HepG2 (cell line): ENCODE measurements at regions not wholly inside any gene's neighbourhood (a gene's known extent, or its start where the extent isn't known, plus 50 kb on each side); places are given as distances from the start of the nearest gene placed in this dataset.

Source experiments
- EP300 ChIP-seq, 3 experiments: sonication (generic) in 1 of 3; formaldehyde crosslinking in 1 of 3; IDR thresholded peaks; 2 replicates each; pipeline versions ENCODE4 v1.5.1 to v1.6.1; 2011 to 2020; ENCODE audit warnings: low read depth in 2 of 3, low read length in 2 of 3, borderline replicate concordance in 1 of 3, improper control_type of control experiment in 1 of 3, mild to moderate bottlenecking in 1 of 3, missing genetic modification reagents in 1 of 3, moderate library complexity in 1 of 3
- MXD1 ChIP-seq: sonication (generic); formaldehyde crosslinking; IDR thresholded peaks from 2 replicates; pipeline ENCODE4 v1.4.0; 2020; ENCODE audit warnings: mild to moderate bottlenecking, missing genetic modification reagents
- MXD3 ChIP-seq: IDR thresholded peaks from 2 replicates; pipeline ENCODE4 v1.6.1; 2016; ENCODE audit warnings: mild to moderate bottlenecking, missing biosample characterization, missing genetic modification reagents
- PTBP1 ChIP-seq: fragments of 200-400 bp; formaldehyde crosslinking; IDR thresholded peaks from 2 replicates; pipeline ENCODE4 v1.6.1; 2018; ENCODE audit warnings: low read length, low read depth; ENCODE audit not compliant: poor library complexity, severe bottlenecking
- RARG ChIP-seq: sonication (generic); formaldehyde crosslinking; IDR thresholded peaks from 2 replicates; pipeline ENCODE4 v1.4.0; 2020; ENCODE audit warnings: low read depth, mild to moderate bottlenecking, missing genetic modification reagents
- TFDP1 ChIP-seq: IDR thresholded peaks from 2 replicates; pipeline ENCODE4 v1.6.1; 2016; ENCODE audit warnings: missing compliant biosample characterization, missing genetic modification reagents, borderline replicate concordance
- ZNF3 ChIP-seq: IDR thresholded peaks from 2 replicates; pipeline ENCODE4 v1.7.0; 2017; ENCODE audit warnings: inconsistent platforms
- ZNF513 ChIP-seq: sonication (generic); formaldehyde crosslinking; conservative IDR thresholded peaks from 2 replicates; pipeline ENCODE4 v1.5.0; 2020; ENCODE audit warnings: missing genetic modification reagents
- ZNF576 ChIP-seq: sonication (generic); formaldehyde crosslinking; IDR thresholded peaks from 2 replicates; pipeline ENCODE4 v1.4.0; 2020; ENCODE audit warnings: mild to moderate bottlenecking, missing genetic modification reagents
- ZNF713 ChIP-seq: sonication (generic); formaldehyde crosslinking; IDR thresholded peaks from 2 replicates; pipeline ENCODE4 v1.4.0; 2020; ENCODE audit warnings: mild to moderate bottlenecking, missing genetic modification reagents

GRCh38 chr13:29676535-29676934 lies 81.0 kb upstream of the SLC7A1 start (continued):
- TF ChIP-seq TFDP1 (no peak), ZNF3 (no peak), RARG (CRISPR knock-in tag) (no peak), ZNF513 (CRISPR knock-in tag) (no peak), MXD3 (CRISPR knock-in tag) (no peak), PTBP1 (no peak), ZNF713 (no peak), ZNF576 (CRISPR knock-in tag) (no peak), MXD1 (no peak), EP300 (IDR thresholded peaks at IDR 0.05; ENCODE audit: low read depth in 2 of 2, low read length in 2 of 2) (no peak), EP300 (CRISPR knock-in tag; IDR thresholded peaks at IDR 0.05; ENCODE audit: borderline replicate concordance) (no peak)
